Brain microvascular endothelial cell (primary cell): ENCODE measurements at regions not wholly inside any gene's neighbourhood (a gene's known extent, or its start where the extent isn't known, plus 50 kb on each side); places are given as distances from the start of the nearest gene placed in this dataset.

ENCODE experiments used
- DNase-seq: peaks from one replicate; pipeline ENCODE4 v3.0.0-alpha.2; 2020
- H3K27ac ChIP-seq: fragments of 250-450 bp; sonication (Bioruptor Pico); 2 replicates; pipeline ENCODE4 v1.5.1; 2020; ENCODE audit warnings: mild to moderate bottlenecking, moderate library complexity
- H3K27me3 ChIP-seq: fragments of 250-450 bp; sonication (Bioruptor Pico); replicated peaks from 2 replicates; pipeline ENCODE4 v1.5.1; 2020; ENCODE audit warnings: mild to moderate bottlenecking
- H3K36me3 ChIP-seq: fragments of 250-450 bp; sonication (Bioruptor Pico); replicated peaks from 2 replicates; pipeline ENCODE4 v1.5.1; 2020; ENCODE audit warnings: mild to moderate bottlenecking
- H3K4me3 ChIP-seq: 2 replicates; pipeline ENCODE4 v1.5.1; 2011; ENCODE audit warnings: low read depth, mild to moderate bottlenecking, control low read depth, low read length, moderate library complexity
- CTCF ChIP-seq: IDR thresholded peaks from 2 replicates; pipeline ENCODE4 v1.5.1; 2011; ENCODE audit warnings: low read depth, mild to moderate bottlenecking, moderate library complexity, low read length, control low read depth, inconsistent platforms; ENCODE audit errors: missing control alignments
- in situ Hi-C: cut with HindIII; loops from 2 replicates; pipeline ENCODE4 v1.10.0; 2017; ENCODE audit warnings: low sequenced_read_pairs, low pct_ligation_motif_present

- H3K27me3 ChIP-seq = no peaks in the 10 kb centered on the region
- DNase-seq = no peak
- in situ Hi-C loops = no loop called here
- H3K36me3 ChIP-seq = no peaks in the 10 kb centered on the region
- H3K27ac ChIP-seq = no peak overlapping the region
- no peak for TF ChIP-seq CTCF
- H3K4me3 ChIP-seq = no peak overlapping the region
Observed at GRCh38 chr21:31576428-31576827, 83.1 kb upstream of the SOD1 start.

GRCh38 chr21:31573217-31573616 is 86.3 kb upstream of the SOD1 start:
- no peak for DNase-seq
- H3K27me3 ChIP-seq = no peaks in the 10 kb centered on the region
- in situ Hi-C loops = no loop called here
- no peak for TF ChIP-seq CTCF
- no peaks in the 10 kb centered on the region for H3K36me3 ChIP-seq
- H3K27ac ChIP-seq = no peak overlapping the region
- no peak overlapping the region for H3K4me3 ChIP-seq

- TF ChIP-seq CTCF = no peak
- Histone ChIP-seq H3K27me3 (no peaks in the 10 kb centered on the region), H3K27ac (no peak overlapping the region), H3K4me3 (no peak overlapping the region), H3K36me3 (no peaks in the 10 kb centered on the region)
- in situ Hi-C loops = no loop called here
- DNase-seq = no peak
Observed at GRCh38 chr21:31571879-31572278, 87.6 kb upstream of the SOD1 start.

GRCh38 chr21:31570824-31571566 is 88.5 kb upstream of the SOD1 start:
- Histone ChIP-seq H3K27me3 (no peaks in the 10 kb centered on the region), H3K4me3 (no peak overlapping the region), H3K36me3 (no peaks in the 10 kb centered on the region), H3K27ac (no peak overlapping the region)
- no peak for DNase-seq
- in situ Hi-C loops = no loop called here
- TF ChIP-seq CTCF = no peak

- H3K27me3 ChIP-seq = no peaks in the 10 kb centered on the region
- H3K36me3 ChIP-seq = no peaks in the 10 kb centered on the region
- no peak overlapping the region for H3K4me3 ChIP-seq
- TF ChIP-seq CTCF = no peak
- DNase-seq = no peak
- in situ Hi-C loops = no loop called here
- no peak overlapping the region for H3K27ac ChIP-seq
Observed at GRCh38 chr21:31566611-31567010, 92.9 kb upstream of the SOD1 start.

- no peak overlapping the region for H3K27ac ChIP-seq
- H3K36me3 ChIP-seq = no peaks in the 10 kb centered on the region
- peak; percentile 33 for TF ChIP-seq CTCF
- no peaks in the 10 kb centered on the region for H3K27me3 ChIP-seq
- in situ Hi-C loops = no loop called here
- no peak for DNase-seq
- H3K4me3 ChIP-seq = no peak overlapping the region
Observed at GRCh38 chr21:31566064-31566463, 93.4 kb upstream of the SOD1 start.
